RCC 7860 (cell line): ENCODE measurements at regions not wholly inside any gene's neighbourhood (a gene's known extent, or its start where the extent isn't known, plus 50 kb on each side); places are given as distances from the start of the nearest gene placed in this dataset.
A peak's percentile ranks its signal among the peaks of the same experiment; 100 is the strongest.
"Not testable (repeated sequence)": the region's sequence is repeated elsewhere in the genome, so short reads cannot be mapped to it uniquely, and the experiment has no call there.

Experiments
- DNase-seq: peaks from one replicate; pipeline ENCODE4 v3.0.0-alpha.2; 2015; ENCODE audit warnings: low spot score
- FAIRE-seq: peaks from 2 replicates; lab custom pipeline; 2012; peaks lifted over from hg19 to GRCh38; lab: Jason Lieb, UNC

GRCh38 chr6:21741221-21742109 lies 147.9 kb downstream of the SOX4 start:
- FAIRE-seq: no peak
- no peak for DNase-seq

GRCh38 chr6:21742238-21742660 lies 148.7 kb downstream of the SOX4 start:
- FAIRE-seq (no peak), DNase-seq (peak; percentile 16)

- DNase-seq (no peak), FAIRE-seq (no peak)
Measured at GRCh38 chr6:21744331-21744730, 150.8 kb downstream of the SOX4 start.

- FAIRE-seq (no peak), DNase-seq (no peak)
Measured at GRCh38 chr6:21745543-21746337, 152.2 kb downstream of the SOX4 start.

DNA sequence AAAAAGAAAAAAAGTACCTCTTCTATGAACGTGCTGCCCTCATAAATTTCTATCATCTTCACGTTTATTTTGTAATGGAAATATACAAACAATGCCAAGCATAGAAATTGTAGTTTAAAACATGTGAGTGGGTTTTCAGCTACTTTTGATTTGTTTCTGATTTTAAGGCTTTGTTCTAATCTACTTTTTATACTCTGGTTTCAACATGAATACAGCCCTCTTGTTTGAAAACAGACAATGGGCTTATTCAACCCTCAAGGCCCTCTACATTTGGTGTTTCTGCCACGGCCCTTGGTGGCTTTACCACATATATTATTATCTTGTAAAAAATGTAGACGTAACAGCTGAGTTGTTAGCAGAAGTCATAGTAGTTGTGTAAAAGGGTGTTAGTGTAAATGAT lies 153.9 kb downstream of the SOX4 start:
- DNase-seq (no peak), FAIRE-seq (no peak)

GRCh38 chr6:21748343-21749056 lies 154.9 kb downstream of the SOX4 start:
- no peak for FAIRE-seq
- no peak for DNase-seq

DNA sequence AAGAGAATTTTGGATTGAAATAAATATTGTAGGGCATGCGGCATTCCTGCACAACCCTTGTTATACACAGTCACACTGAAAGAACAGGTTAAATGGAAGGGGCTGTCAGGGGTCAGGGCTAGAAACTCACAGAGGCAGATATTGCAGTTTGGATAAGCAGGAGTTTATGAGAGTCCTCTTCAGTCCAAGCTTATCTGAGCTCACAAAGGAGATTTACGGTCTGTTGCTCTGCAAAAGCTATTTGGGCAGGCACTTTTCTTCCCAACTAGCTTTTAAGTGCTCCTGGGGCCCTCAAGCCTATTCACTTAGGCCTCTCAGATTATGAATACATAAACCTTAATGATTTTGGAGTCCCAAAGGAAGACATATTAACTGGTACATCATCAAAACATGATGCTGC lies 156.2 kb downstream of the SOX4 start:
- FAIRE-seq: no peak
- no peak for DNase-seq

DNA sequence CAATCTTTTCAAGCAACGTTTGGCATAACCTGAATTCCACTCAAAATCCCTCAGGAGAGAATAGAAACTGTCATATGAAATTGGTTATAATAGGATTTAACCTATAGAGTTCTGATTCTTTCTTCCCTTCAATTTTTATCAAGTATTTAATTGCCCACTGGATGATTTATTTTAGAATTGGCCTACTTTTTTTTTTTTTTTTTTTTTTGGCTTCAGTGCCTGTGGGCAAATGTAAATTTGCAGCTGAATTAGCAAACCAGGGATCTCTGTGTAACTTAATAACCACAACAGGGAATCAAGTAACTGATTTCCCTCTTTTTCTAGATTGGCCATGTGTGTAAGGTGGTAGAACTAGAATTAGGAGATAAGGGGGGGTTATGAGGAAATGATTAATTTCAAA lies 157.0 kb downstream of the SOX4 start:
- DNase-seq (no peak), FAIRE-seq (no peak)

DNA sequence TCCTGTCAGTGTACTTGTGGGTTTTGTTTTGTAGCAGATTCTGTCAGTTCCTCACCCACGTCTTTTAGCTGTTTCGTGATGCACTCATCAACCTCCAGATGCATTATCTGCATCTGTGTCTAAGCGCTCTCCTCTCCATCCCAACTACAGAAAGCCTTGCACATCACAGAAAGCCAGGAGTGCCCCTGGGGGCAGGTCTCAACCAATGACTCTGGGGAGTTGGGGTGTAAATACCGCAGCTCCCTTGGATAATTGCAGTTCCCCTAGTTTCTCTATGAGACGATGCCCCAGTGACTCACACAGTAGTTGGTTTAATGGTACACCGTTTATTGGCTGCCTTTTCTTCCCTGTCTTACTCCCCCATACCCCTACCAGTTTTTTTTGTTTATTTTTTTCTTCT lies 158.1 kb downstream of the SOX4 start:
- FAIRE-seq: no peak

DNA sequence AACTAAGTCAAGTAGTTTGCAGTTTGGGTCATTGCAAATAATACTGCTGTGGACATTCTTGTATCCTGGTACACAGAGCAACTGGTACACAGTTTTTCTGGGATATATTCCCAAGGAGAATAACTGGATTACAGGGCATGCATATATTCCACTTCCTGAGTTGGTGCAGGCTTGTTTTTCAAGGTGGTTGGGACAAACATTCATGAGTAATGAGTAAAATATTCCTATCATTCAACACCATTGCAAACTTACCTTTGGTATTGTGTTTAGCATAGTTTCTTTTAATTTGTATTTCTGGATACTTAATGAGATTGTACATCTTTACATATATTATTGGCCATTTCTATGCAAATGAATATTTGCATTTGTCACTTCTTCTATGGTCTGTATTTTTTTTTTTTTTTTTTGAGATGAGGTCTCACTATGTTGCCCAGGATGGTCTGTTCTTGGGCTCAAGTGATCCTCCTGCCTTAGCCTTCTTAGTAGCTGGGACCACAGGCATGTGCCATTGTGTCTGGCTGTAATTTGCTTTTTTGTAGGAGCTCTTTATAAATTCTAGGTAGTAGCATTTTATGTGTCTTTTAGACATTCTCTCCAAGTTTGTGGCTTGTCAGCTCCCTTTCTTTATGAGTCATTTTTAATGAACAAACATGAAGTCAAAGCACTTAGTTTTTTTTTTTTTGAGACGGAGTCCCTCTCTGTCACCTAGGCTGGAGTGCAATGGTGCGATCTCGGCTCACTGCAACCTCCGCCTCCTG lies 158.7 kb downstream of the SOX4 start:
- no peak for FAIRE-seq
- peak; percentile 9 for DNase-seq

More for the DNA sequence above, 158.1 kb downstream of the SOX4 start:
- DNase-seq: no peak

- FAIRE-seq (no peak), DNase-seq (peak; percentile 21)
Measured at GRCh38 chr6:21753241-21754108, 159.9 kb downstream of the SOX4 start.

DNA sequence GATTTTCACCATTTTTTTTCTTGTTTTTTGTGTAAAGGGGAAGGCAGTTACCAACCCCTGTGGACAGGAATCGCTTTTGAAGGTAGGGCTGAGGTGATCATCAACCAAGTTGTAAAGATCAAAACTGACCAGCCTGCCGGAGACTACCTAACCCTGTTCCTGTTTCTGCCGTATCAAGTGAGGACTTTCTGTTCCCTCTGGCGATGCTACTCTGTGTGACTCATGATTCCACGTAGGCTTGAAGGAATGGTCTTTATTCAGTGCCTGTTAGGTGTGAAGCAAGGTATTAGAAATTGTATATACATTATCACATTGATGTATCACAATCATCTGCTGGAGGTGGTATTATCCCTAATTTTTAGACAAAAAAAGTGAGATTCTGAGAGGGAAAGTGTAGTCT lies 161.3 kb downstream of the SOX4 start:
- FAIRE-seq: no peak
- peak; percentile 35 for DNase-seq

GRCh38 chr6:21756487-21756886 lies 162.9 kb downstream of the SOX4 start:
- FAIRE-seq (no peak), DNase-seq (no peak)

- not testable (repeated sequence) for DNase-seq, FAIRE-seq
Measured at GRCh38 chr6:21757392-21757791, 163.8 kb downstream of the SOX4 start.

DNA sequence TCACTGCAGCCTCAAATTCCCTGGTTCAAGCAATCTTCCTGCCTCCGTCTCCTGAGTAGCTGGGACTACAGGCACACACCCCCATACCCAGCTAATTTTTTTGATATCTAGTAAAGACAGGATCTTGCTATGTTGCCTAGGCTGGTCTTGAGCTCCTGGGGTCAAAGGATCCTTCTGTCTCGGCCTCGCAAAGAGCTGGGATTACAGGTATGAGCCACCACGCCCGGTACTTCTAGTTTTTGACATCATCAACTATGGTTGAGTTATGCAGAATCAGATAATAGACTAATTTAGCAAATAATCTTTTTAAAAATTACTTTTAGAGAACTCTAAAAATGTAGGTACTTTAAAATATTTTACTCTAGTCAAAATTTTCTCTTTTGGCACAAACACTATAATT lies 166.2 kb downstream of the SOX4 start:
- FAIRE-seq: no peak

DNA sequence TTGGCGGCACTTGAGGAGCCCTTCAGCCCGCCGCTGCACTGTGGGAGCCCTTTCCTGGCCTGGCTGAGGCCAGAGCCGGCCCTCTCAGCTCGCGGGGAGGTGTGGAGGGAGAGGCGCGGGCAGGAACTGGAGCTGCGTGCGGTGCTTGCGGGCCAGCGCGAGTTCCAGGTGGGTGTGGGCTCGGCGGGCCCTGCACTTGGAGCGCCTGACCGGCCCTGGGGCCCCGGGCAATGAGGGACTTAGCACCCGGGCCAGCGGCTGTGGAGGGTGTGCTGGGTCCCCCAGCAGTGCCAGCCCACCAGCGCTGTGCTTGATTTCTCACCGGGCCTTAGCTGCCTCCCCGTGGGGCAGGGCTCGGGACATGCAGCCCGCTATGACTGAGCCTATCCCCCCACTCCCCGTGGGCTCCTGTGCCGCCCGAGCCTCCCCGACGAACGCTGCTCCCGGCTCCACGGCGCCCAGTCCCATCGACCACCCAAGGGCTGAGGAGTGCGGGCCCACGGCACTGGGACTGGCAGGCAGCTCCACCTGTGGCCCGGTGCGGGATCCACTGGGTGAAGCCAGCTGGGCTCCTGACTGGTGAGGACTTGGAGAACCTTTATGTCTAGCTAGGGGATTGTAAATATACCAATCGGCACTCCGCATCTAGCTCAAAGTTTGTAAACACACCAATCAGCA lies 167.6 kb downstream of the SOX4 start:
- not testable (repeated sequence) for DNase-seq, FAIRE-seq

More for the DNA sequence above, 166.2 kb downstream of the SOX4 start:
- no peak for DNase-seq

DNA sequence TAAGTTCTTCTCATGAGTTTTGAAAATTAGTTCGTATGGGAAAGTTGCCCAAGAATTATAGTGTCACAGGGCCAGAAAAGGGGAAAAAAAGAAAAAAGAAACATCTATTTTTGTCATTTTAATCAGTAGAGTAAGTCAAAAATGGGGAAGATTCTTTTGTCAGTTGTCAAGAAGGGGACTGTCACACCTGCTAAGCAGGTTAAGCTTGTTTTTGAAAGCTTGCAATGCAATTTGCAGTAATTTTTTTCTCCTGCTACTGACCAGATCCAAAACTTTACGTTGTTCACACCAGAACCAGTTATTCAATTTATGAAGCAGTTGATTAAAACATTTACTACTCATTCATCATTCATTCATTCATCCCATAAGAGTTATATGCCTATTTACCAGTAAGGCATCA lies 171.4 kb downstream of the SOX4 start:
- FAIRE-seq (no peak), DNase-seq (no peak)

DNA sequence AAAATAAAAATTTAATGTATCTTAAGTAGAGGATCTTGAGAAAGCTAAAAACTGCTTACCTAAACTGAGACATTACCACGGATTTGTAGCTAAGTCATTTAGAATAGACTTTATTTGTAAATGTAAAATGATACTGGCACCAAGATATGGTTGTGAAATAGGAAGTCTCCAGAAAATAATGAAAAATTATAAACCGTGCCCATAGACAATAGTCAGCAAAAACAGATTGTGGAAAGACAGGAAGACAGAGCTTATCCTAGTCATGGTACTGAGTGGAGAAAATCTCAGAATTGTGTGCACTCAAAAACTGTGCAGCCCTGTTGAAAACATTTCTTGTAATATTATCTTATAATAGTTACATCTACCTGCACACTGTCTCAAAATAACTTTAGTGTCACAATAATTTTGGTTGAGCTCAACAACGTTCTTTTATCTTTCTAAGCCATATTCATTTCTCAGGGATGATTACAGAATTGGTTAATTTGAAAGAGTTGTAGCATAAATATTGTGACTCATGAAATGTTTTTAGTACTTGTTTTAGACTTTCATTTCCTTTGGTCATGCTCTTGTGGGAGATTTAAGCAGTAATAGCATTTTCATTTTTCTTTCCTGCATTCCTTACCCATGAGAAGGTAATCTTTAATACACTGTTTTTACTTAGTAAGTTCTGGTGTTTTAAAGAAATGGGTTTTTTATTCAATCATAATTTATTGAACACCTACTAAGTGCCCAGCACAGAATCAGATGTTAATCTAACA lies 174.5 kb downstream of the SOX4 start:
- FAIRE-seq: peak; percentile 45

More for the DNA sequence above, 174.5 kb downstream of the SOX4 start:
- DNase-seq: no peak
